ENCODE measurements at regions not wholly inside any gene's neighbourhood (a gene's known extent, or its start where the extent isn't known, plus 50 kb on each side); places are given as distances from the start of the nearest gene placed in this dataset.

- TF ChIP-seq PHF8 (conservative IDR thresholded peaks at IDR 0.05; ENCODE audit: low read depth, low read length), result no peak
- TF ChIP-seq CEBPB (IDR thresholded peaks at IDR 0.05; ENCODE audit: low read depth, low read length), result no peak
- TF ChIP-seq EP300 (IDR thresholded peaks at IDR 0.05; ENCODE audit: borderline replicate concordance in 1 of 2, low read depth in 2 of 2, low read length in 2 of 2), result no peak
- TF ChIP-seq TAF1 (IDR thresholded peaks at IDR 0.05; ENCODE audit: low read depth, low read length), result no peak
- TF ChIP-seq TEAD4 (IDR thresholded peaks at IDR 0.05; ENCODE audit: low read depth, low read length), result no peak
- TF ChIP-seq KDM1A (IDR thresholded peaks at IDR 0.05; ENCODE audit: borderline replicate concordance, low read length), result no peak
- TF ChIP-seq RAD21 (IDR thresholded peaks at IDR 0.05 in 1 of 2, conservative IDR thresholded peaks at IDR 0.05 in 1 of 2; ENCODE audit: low read depth in 2 of 2, low read length in 2 of 2), result no peak
- TF ChIP-seq, protein P1, sequence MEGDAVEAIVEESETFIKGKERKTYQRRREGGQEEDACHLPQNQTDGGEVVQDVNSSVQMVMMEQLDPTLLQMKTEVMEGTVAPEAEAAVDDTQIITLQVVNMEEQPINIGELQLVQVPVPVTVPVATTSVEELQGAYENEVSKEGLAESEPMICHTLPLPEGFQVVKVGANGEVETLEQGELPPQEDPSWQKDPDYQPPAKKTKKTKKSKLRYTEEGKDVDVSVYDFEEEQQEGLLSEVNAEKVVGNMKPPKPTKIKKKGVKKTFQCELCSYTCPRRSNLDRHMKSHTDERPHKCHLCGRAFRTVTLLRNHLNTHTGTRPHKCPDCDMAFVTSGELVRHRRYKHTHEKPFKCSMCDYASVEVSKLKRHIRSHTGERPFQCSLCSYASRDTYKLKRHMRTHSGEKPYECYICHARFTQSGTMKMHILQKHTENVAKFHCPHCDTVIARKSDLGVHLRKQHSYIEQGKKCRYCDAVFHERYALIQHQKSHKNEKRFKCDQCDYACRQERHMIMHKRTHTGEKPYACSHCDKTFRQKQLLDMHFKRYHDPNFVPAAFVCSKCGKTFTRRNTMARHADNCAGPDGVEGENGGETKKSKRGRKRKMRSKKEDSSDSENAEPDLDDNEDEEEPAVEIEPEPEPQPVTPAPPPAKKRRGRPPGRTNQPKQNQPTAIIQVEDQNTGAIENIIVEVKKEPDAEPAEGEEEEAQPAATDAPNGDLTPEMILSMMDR (IDR thresholded peaks at IDR 0.05; ENCODE audit: control extremely low read depth in 1 of 3, insufficient read depth in 1 of 3, low read depth in 1 of 3, low read length in 3 of 3), result no peak
- TF ChIP-seq CHD2 (IDR thresholded peaks at IDR 0.05; ENCODE audit: low read length), result no peak
- TF ChIP-seq MAX (IDR thresholded peaks at IDR 0.05), result no peak
- TF ChIP-seq, protein P2, sequence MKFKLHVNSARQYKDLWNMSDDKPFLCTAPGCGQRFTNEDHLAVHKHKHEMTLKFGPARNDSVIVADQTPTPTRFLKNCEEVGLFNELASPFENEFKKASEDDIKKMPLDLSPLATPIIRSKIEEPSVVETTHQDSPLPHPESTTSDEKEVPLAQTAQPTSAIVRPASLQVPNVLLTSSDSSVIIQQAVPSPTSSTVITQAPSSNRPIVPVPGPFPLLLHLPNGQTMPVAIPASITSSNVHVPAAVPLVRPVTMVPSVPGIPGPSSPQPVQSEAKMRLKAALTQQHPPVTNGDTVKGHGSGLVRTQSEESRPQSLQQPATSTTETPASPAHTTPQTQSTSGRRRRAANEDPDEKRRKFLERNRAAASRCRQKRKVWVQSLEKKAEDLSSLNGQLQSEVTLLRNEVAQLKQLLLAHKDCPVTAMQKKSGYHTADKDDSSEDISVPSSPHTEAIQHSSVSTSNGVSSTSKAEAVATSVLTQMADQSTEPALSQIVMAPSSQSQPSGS (IDR thresholded peaks at IDR 0.05; ENCODE audit: low read length), result no peak
- no peak for TF ChIP-seq POLR2A (IDR thresholded peaks at IDR 0.05; ENCODE audit: control extremely low read depth in 1 of 2, low read depth in 2 of 2, low read length in 2 of 2)
These were observed 120.0 kb upstream of the TMTC4 start for GRCh38 chr13:100794575-100794974.
